ENCODE measurements at regions not wholly inside any gene's neighbourhood (a gene's known extent, or its start where the extent isn't known, plus 50 kb on each side); places are given as distances from the start of the nearest gene placed in this dataset.

- Histone ChIP-seq H3K4me1 (ENCODE audit: insufficient read depth) (no peaks in the 10 kb centered on the region), H3K9ac (no peak overlapping the region), H3K9me3 (ENCODE audit: low read depth) (no peaks in the 10 kb centered on the region), H3K27me3 (replicated peaks; ENCODE audit: insufficient read depth) (no peaks in the 10 kb centered on the region), H3K79me2 (ENCODE audit: insufficient read depth) (no peaks in the 10 kb centered on the region), H3K27ac (no peak overlapping the region), H2AFZ (no peak overlapping the region), H3K4me3 (no peak overlapping the region), H3F3A (ENCODE audit: insufficient read depth) (no peaks in the 10 kb centered on the region), H3K9me2 (ENCODE audit: insufficient read depth) (no peaks in the 10 kb centered on the region), H3K4me2 (ENCODE audit: unreplicated experiment) (no peak overlapping the region), H4K20me1 (ENCODE audit: insufficient read depth) (no peaks in the 10 kb centered on the region), H3K36me3 (ENCODE audit: low read depth) (no peaks in the 10 kb centered on the region)
- DNase-seq, result no peak
- 30 to 34% methylated on average over 5 of the region's 5 CpGs for WGBS, 2 experiments (ENCODE audit: low coverage in 1 of 2, low lambda C conversion rate in 2 of 2, missing lambda C conversion rate in 2 of 2)
- TF ChIP-seq EZH2 (IDR thresholded peaks at IDR 0.05; ENCODE audit: insufficient read depth, poor library complexity, severe bottlenecking) (no peak), EZH2phosphoT487 (IDR thresholded peaks at IDR 0.05; ENCODE audit: insufficient read depth, low read depth) (no peak)
- in situ Hi-C loops (cut with MboI), result no loop called here
Measured at GRCh38 chr12:126510630-126511029, 1445.4 kb downstream of the AACS start.

- no peak for TF ChIP-seq EZH2phosphoT487 (IDR thresholded peaks at IDR 0.05; ENCODE audit: insufficient read depth, low read depth)
- TF ChIP-seq EZH2 (IDR thresholded peaks at IDR 0.05; ENCODE audit: insufficient read depth, poor library complexity, severe bottlenecking), result no peak
- H2AFZ ChIP-seq, result no peak overlapping the region
- no peaks in the 10 kb centered on the region for H3K9me2 ChIP-seq (ENCODE audit: insufficient read depth)
- 32 to 39% methylated on average over 5 of the region's 5 CpGs for WGBS, 2 experiments (ENCODE audit: low coverage in 1 of 2, low lambda C conversion rate in 2 of 2, missing lambda C conversion rate in 2 of 2)
- no peak for DNase-seq
- H3K27me3 ChIP-seq (replicated peaks; ENCODE audit: insufficient read depth), result no peaks in the 10 kb centered on the region
- in situ Hi-C loops (cut with MboI), result no loop called here
- no peaks in the 10 kb centered on the region for H3K36me3 ChIP-seq (ENCODE audit: low read depth)
- H3K9ac ChIP-seq, result no peak overlapping the region
- no peaks in the 10 kb centered on the region for H3K4me1 ChIP-seq (ENCODE audit: insufficient read depth)
- no peaks in the 10 kb centered on the region for H4K20me1 ChIP-seq (ENCODE audit: insufficient read depth)
- H3K4me3 ChIP-seq, result no peak overlapping the region
- no peak overlapping the region for H3K4me2 ChIP-seq (ENCODE audit: unreplicated experiment)
- no peak overlapping the region for H3K27ac ChIP-seq
- no peaks in the 10 kb centered on the region for H3K79me2 ChIP-seq (ENCODE audit: insufficient read depth)
- H3F3A ChIP-seq (ENCODE audit: insufficient read depth), result no peaks in the 10 kb centered on the region
- no peaks in the 10 kb centered on the region for H3K9me3 ChIP-seq (ENCODE audit: low read depth)
Measured at GRCh38 chr12:126512916-126513913, 1448.0 kb downstream of the AACS start.

GRCh38 chr12:126518596-126519200 is 1453.5 kb downstream of the AACS start:
- H3K27me3 ChIP-seq (replicated peaks; ENCODE audit: insufficient read depth), result no peaks in the 10 kb centered on the region
- H3K9ac ChIP-seq, result no peak overlapping the region
- 32 to 37% methylated on average over 10 of the region's 10 CpGs for WGBS, 2 experiments (ENCODE audit: low coverage in 1 of 2, low lambda C conversion rate in 2 of 2, missing lambda C conversion rate in 2 of 2)
- no peaks in the 10 kb centered on the region for H4K20me1 ChIP-seq (ENCODE audit: insufficient read depth)
- H3K4me2 ChIP-seq (ENCODE audit: unreplicated experiment), result no peak overlapping the region
- no peak for TF ChIP-seq EZH2phosphoT487 (IDR thresholded peaks at IDR 0.05; ENCODE audit: insufficient read depth, low read depth)
- no peak for TF ChIP-seq EZH2 (IDR thresholded peaks at IDR 0.05; ENCODE audit: insufficient read depth, poor library complexity, severe bottlenecking)
- H3F3A ChIP-seq (ENCODE audit: insufficient read depth), result no peaks in the 10 kb centered on the region
- H3K9me3 ChIP-seq (ENCODE audit: low read depth), result no peaks in the 10 kb centered on the region
- H2AFZ ChIP-seq, result no peak overlapping the region
- in situ Hi-C loops (cut with MboI), result no loop called here
- no peaks in the 10 kb centered on the region for H3K79me2 ChIP-seq (ENCODE audit: insufficient read depth)
- no peak overlapping the region for H3K4me3 ChIP-seq
- DNase-seq, result no peak
- no peak overlapping the region for H3K27ac ChIP-seq
- no peaks in the 10 kb centered on the region for H3K9me2 ChIP-seq (ENCODE audit: insufficient read depth)
- no peaks in the 10 kb centered on the region for H3K36me3 ChIP-seq (ENCODE audit: low read depth)
- no peaks in the 10 kb centered on the region for H3K4me1 ChIP-seq (ENCODE audit: insufficient read depth)

- WGBS, 2 experiments (ENCODE audit: low coverage in 1 of 2, low lambda C conversion rate in 2 of 2, missing lambda C conversion rate in 2 of 2), result 36 to 42% methylated on average over 3 of the region's 3 CpGs
- H3K4me1 ChIP-seq (ENCODE audit: insufficient read depth), result no peaks in the 10 kb centered on the region
- H3K9ac ChIP-seq, result no peak overlapping the region
- H4K20me1 ChIP-seq (ENCODE audit: insufficient read depth), result no peaks in the 10 kb centered on the region
- in situ Hi-C loops (cut with MboI), result no loop called here
- H3K4me3 ChIP-seq, result no peak overlapping the region
- H3K9me3 ChIP-seq (ENCODE audit: low read depth), result no peaks in the 10 kb centered on the region
- no peak overlapping the region for H3K4me2 ChIP-seq (ENCODE audit: unreplicated experiment)
- no peaks in the 10 kb centered on the region for H3K27me3 ChIP-seq (replicated peaks; ENCODE audit: insufficient read depth)
- no peak overlapping the region for H2AFZ ChIP-seq
- no peak overlapping the region for H3K27ac ChIP-seq
- TF ChIP-seq EZH2phosphoT487 (IDR thresholded peaks at IDR 0.05; ENCODE audit: insufficient read depth, low read depth), result no peak
- no peaks in the 10 kb centered on the region for H3K36me3 ChIP-seq (ENCODE audit: low read depth)
- H3F3A ChIP-seq (ENCODE audit: insufficient read depth), result no peaks in the 10 kb centered on the region
- DNase-seq, result no peak
- no peaks in the 10 kb centered on the region for H3K9me2 ChIP-seq (ENCODE audit: insufficient read depth)
- no peaks in the 10 kb centered on the region for H3K79me2 ChIP-seq (ENCODE audit: insufficient read depth)
Measured at GRCh38 chr12:126519833-126520232, 1454.6 kb downstream of the AACS start.

Measured in GM23248 (cell line).